ENCODE measurements at regions not wholly inside any gene's neighbourhood (a gene's known extent, or its start where the extent isn't known, plus 50 kb on each side); places are given as distances from the start of the nearest gene placed in this dataset.

DNA sequence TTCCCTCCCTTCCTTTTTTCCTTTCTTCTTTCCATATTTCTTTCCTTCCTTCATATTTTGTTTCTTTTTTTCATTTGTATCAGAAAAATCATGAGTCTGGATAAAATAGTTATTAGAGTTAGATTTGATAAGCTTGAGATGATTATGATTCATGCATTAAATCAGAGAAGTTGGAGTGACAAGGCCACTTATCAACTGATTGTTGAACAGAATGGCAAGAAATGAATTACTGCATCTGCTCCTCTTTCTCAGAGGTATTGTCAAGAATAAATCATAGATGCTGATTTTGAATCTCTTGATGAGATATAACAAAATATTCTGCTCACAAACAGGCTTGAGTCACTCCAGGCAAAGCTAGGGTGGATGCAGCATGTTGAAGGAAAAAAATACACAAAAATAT lies 54.6 kb upstream of the ANO5 start:
- Mint-ChIP-seq H3K9me3 (peaks cover 0 to 2% (median under 1%) of the 10 kb centered on the region in 7 donors), H3K27ac (no peak overlapping the region), H3K4me3 (no peak overlapping the region), H3K27me3 (ENCODE audit: low read depth in 3 of 3) (peaks cover 4 to 8% (median 5%) of the 10 kb centered on the region in 3 donors), H3K36me3 (no peaks in the 10 kb centered on the region), H3K4me1 (no peaks in the 10 kb centered on the region)
- Histone ChIP-seq H3K9me3 (replicated peaks in 1 of 2; ENCODE audit: control insufficient read depth in 1 of 2, insufficient read depth in 1 of 2, low read length in 2 of 2) (no peaks in the 10 kb centered on the region), H3K27ac (ENCODE audit: low read depth in 1 of 2, low read length in 2 of 2) (no peak overlapping the region), H3K4me2 (replicated peaks; ENCODE audit: extremely low read depth, low read length, poor library complexity, severe bottlenecking) (no peak overlapping the region), H3K4me3 (replicated peaks in 1 of 3; ENCODE audit: low read depth in 2 of 3, low read length in 3 of 3) (no peak overlapping the region), H4K20me1 (ENCODE audit: insufficient read depth, low read length) (no peaks in the 10 kb centered on the region), H2AFZ (ENCODE audit: insufficient read depth, low read depth, low read length, poor library complexity, severe bottlenecking) (no peak overlapping the region), H3K36me3 (replicated peaks in 1 of 2; ENCODE audit: control insufficient read depth in 1 of 2, insufficient read depth in 2 of 2, low read length in 2 of 2) (no peaks in the 10 kb centered on the region), H3K79me2 (ENCODE audit: insufficient read depth, low read length) (no peaks in the 10 kb centered on the region), H3K27me3 (ENCODE audit: control insufficient read depth in 2 of 2, insufficient read depth in 2 of 2, low read length in 2 of 2) (peaks cover 0 to 2% of the 10 kb centered on the region in 2 donors), H3K9ac (ENCODE audit: insufficient read depth, low read length, poor library complexity, severe bottlenecking) (no peak overlapping the region), H3K4me1 (ENCODE audit: control insufficient read depth in 1 of 2, insufficient read depth in 2 of 2, low read length in 2 of 2) (no peaks in the 10 kb centered on the region)
- intact Hi-C loops (cut with micrococcal nuclease) = no loop called here
- DNase-seq = no peak
- TF ChIP-seq, protein P1, sequence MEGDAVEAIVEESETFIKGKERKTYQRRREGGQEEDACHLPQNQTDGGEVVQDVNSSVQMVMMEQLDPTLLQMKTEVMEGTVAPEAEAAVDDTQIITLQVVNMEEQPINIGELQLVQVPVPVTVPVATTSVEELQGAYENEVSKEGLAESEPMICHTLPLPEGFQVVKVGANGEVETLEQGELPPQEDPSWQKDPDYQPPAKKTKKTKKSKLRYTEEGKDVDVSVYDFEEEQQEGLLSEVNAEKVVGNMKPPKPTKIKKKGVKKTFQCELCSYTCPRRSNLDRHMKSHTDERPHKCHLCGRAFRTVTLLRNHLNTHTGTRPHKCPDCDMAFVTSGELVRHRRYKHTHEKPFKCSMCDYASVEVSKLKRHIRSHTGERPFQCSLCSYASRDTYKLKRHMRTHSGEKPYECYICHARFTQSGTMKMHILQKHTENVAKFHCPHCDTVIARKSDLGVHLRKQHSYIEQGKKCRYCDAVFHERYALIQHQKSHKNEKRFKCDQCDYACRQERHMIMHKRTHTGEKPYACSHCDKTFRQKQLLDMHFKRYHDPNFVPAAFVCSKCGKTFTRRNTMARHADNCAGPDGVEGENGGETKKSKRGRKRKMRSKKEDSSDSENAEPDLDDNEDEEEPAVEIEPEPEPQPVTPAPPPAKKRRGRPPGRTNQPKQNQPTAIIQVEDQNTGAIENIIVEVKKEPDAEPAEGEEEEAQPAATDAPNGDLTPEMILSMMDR (IDR thresholded peaks at IDR 0.05) = no peak

All from CD14-positive monocyte (primary cell).